H9 (cell line): ENCODE measurements at regions not wholly inside any gene's neighbourhood (a gene's known extent, or its start where the extent isn't known, plus 50 kb on each side); places are given as distances from the start of the nearest gene placed in this dataset.

ENCODE experiments used
- DNase-seq: peaks from one replicate; pipeline ENCODE4 v3.0.0-alpha.2; 2017
- H2AFZ ChIP-seq: one replicate; pipeline ENCODE4 v1.6.1; 2013; ENCODE audit warnings: mild to moderate bottlenecking, low read length, control low read depth, moderate library complexity
- H2AK5ac ChIP-seq: 2 replicates; pipeline ENCODE4 v1.6.1; 2013; ENCODE audit warnings: low read length, control low read depth, mixed read lengths; ENCODE audit not compliant: insufficient read length
- H2BK120ac ChIP-seq: one replicate; pipeline ENCODE4 v1.6.1; 2013; ENCODE audit warnings: low read depth, mild to moderate bottlenecking, low read length, control low read depth, inconsistent platforms; ENCODE audit not compliant: poor library complexity, severe bottlenecking
- H2BK12ac ChIP-seq: 2 replicates; pipeline ENCODE4 v1.6.1; 2013; ENCODE audit warnings: low read length, control low read depth, mixed read lengths, low read depth; ENCODE audit not compliant: insufficient read length
- H2BK15ac ChIP-seq: 2 replicates; pipeline ENCODE4 v1.6.1; 2013; ENCODE audit warnings: low read depth, low read length, control low read depth
- H2BK20ac ChIP-seq: one replicate; pipeline ENCODE4 v1.6.1; 2013; ENCODE audit warnings: low read depth, mild to moderate bottlenecking, low read length, control low read depth, inconsistent platforms; ENCODE audit not compliant: poor library complexity, severe bottlenecking
- H2BK5ac ChIP-seq: 2 replicates; pipeline ENCODE4 v1.6.1; 2013; ENCODE audit warnings: low read length, control low read depth, mixed read lengths; ENCODE audit not compliant: insufficient read length
- H3K14ac ChIP-seq: 2 replicates; pipeline ENCODE4 v1.6.1; 2013; ENCODE audit warnings: low read length, control low read depth; ENCODE audit not compliant: insufficient read depth
- H3K18ac ChIP-seq: 2 replicates; pipeline ENCODE4 v1.6.1; 2013; ENCODE audit warnings: low read depth, mild to moderate bottlenecking, mixed read lengths, low read length, control low read depth; ENCODE audit not compliant: insufficient read length
- H3K23ac ChIP-seq: 2 replicates; pipeline ENCODE4 v1.6.1; 2013; ENCODE audit warnings: low read length, control low read depth, mixed read lengths, low read depth; ENCODE audit not compliant: insufficient read length
- H3K23me2 ChIP-seq: 2 replicates; pipeline ENCODE4 v1.6.1; 2013; ENCODE audit warnings: low read depth, mild to moderate bottlenecking, mixed read lengths, low read length, control low read depth; ENCODE audit not compliant: insufficient read length, poor library complexity, severe bottlenecking
- H3K27ac ChIP-seq: 2 replicates; pipeline ENCODE4 v1.5.1; 2013; ENCODE audit warnings: low read length, control low read depth, mixed read lengths, low read depth; ENCODE audit not compliant: insufficient read length
- H3K27me3 ChIP-seq: 2 replicates; pipeline ENCODE4 v1.6.1; 2013; ENCODE audit warnings: low read length, control low read depth, inconsistent platforms; ENCODE audit not compliant: insufficient read depth
- H3K4ac ChIP-seq: 2 replicates; pipeline ENCODE4 v1.6.1; 2013; ENCODE audit warnings: low read depth, mild to moderate bottlenecking, control low read depth, inconsistent platforms, low read length, moderate library complexity
- H3K4me1 ChIP-seq: 2 replicates; pipeline ENCODE4 v1.6.1; 2013; ENCODE audit warnings: low read length, control low read depth, inconsistent platforms; ENCODE audit not compliant: insufficient read depth
- H3K4me2 ChIP-seq: 2 replicates; pipeline ENCODE4 v1.6.1; 2013; ENCODE audit warnings: low read length, control low read depth, mixed read lengths; ENCODE audit not compliant: insufficient read length, insufficient read depth
- H3K56ac ChIP-seq: 2 replicates; pipeline ENCODE4 v1.6.1; 2013; ENCODE audit warnings: low read depth, mild to moderate bottlenecking, mixed read lengths, low read length, control low read depth; ENCODE audit not compliant: insufficient read length
- H3K79me1 ChIP-seq: 2 replicates; pipeline ENCODE4 v1.6.1; 2013; ENCODE audit warnings: low read depth, mild to moderate bottlenecking, moderate library complexity, low read length, control low read depth, inconsistent platforms; ENCODE audit not compliant: insufficient read depth, poor library complexity, severe bottlenecking
- H3K79me2 ChIP-seq: 2 replicates; pipeline ENCODE4 v1.6.1; 2013; ENCODE audit warnings: low read length, control low read depth, inconsistent platforms; ENCODE audit not compliant: insufficient read depth
- H3K9ac ChIP-seq: 2 replicates; pipeline ENCODE4 v1.6.1; 2013; ENCODE audit warnings: low read length, control low read depth, mixed read lengths; ENCODE audit not compliant: insufficient read length; ENCODE audit errors: extremely low read depth
- H3K9me3 ChIP-seq: one replicate; pipeline ENCODE4 v1.6.1; 2013; ENCODE audit warnings: low read depth, low read length, inconsistent platforms; ENCODE audit not compliant: control insufficient read depth
- H3T11ph ChIP-seq: one replicate; pipeline ENCODE4 v1.6.1; 2013; ENCODE audit warnings: mild to moderate bottlenecking, low read length, control low read depth, inconsistent platforms
- H4K20me1 ChIP-seq: one replicate; pipeline ENCODE4 v1.6.1; 2013; ENCODE audit not compliant: control insufficient read depth, insufficient read length, insufficient read depth
- H4K5ac ChIP-seq: 2 replicates; pipeline ENCODE4 v1.6.1; 2013; ENCODE audit warnings: low read depth, mild to moderate bottlenecking, mixed read lengths, low read length, control low read depth; ENCODE audit not compliant: insufficient read length
- H4K8ac ChIP-seq: replicated peaks from 2 replicates; pipeline ENCODE4 v1.6.1; 2013; ENCODE audit warnings: low read length, control low read depth, mixed read lengths, low read depth; ENCODE audit not compliant: insufficient read length
- H4K91ac ChIP-seq: 2 replicates; pipeline ENCODE4 v1.6.1; 2013; ENCODE audit warnings: low read depth, mild to moderate bottlenecking, moderate library complexity, mixed read lengths, low read length, control low read depth; ENCODE audit not compliant: insufficient read length
- H3K27ac Mint-ChIP-seq, 3 experiments: 2 replicates in 2 of 3; 3 replicates in 1 of 3; pipeline ENCODE4 v1.8.0; 2020 to 2021; ENCODE audit warnings: mixed read lengths in 3 of 3, mild to moderate bottlenecking in 1 of 3, moderate library complexity in 1 of 3
- H3K27me3 Mint-ChIP-seq: 2 replicates; pipeline ENCODE4 v1.8.0; 2021; ENCODE audit warnings: low read depth, mild to moderate bottlenecking, moderate library complexity, mixed read lengths
- H3K36me3 Mint-ChIP-seq, 3 experiments: 2 replicates in 2 of 3; 3 replicates in 1 of 3; pipeline ENCODE4 v1.8.0; 2020 to 2021; ENCODE audit warnings: low read depth in 3 of 3, mixed read lengths in 3 of 3; ENCODE audit not compliant: insufficient read depth in 1 of 3
- H3K4me1 Mint-ChIP-seq, 2 experiments: 2 replicates each; pipeline ENCODE4 v1.8.0; 2020; ENCODE audit warnings: mixed read lengths in 2 of 2
- H3K4me3 Mint-ChIP-seq, 2 experiments: 2 replicates in 1 of 2; 3 replicates in 1 of 2; pipeline ENCODE4 v1.8.0; 2020 to 2021; ENCODE audit warnings: mild to moderate bottlenecking in 2 of 2, mixed read lengths in 2 of 2, moderate library complexity in 1 of 2
- H3K9me3 Mint-ChIP-seq, 2 experiments: 2 replicates in 1 of 2; 3 replicates in 1 of 2; pipeline ENCODE4 v1.8.0; 2020; ENCODE audit warnings: mild to moderate bottlenecking in 2 of 2, mixed read lengths in 2 of 2, moderate library complexity in 1 of 2
- CTCF ChIP-seq: fragments of 200-600 bp; sonication (generic); conservative IDR thresholded peaks from 3 replicates; pipeline ENCODE4 v1.8.0; 2021; ENCODE audit warnings: antibody characterized with exemption, mild to moderate bottlenecking
- WGBS: extraction: QIAGEN DNeasy Blood & Tissue Kit; methylation state at CpG from one replicate; pipeline ENCODE4 v1.1.7; 2013; ENCODE audit warnings: missing lambda C conversion rate, low lambda C conversion rate, mixed read lengths; ENCODE audit not compliant: insufficient read length; ENCODE audit errors: extremely low coverage; 5-methylcytosine and 5-hydroxymethylcytosine counted together

GRCh38 chr3:106821801-106822200, 555.4 kb upstream of the CCDC54 start:
- WGBS, result no CpG with 5 or more reads among the region's 7 CpGs
- H2AK5ac ChIP-seq, result no peak overlapping the region
- no peaks in the 10 kb centered on the region for H3K27me3 ChIP-seq
- DNase-seq, result no peak
- no peak overlapping the region for H2BK12ac ChIP-seq
- H3K14ac ChIP-seq, result no peak overlapping the region
- H3T11ph ChIP-seq, result no peak overlapping the region
- no peak overlapping the region for H3K27ac Mint-ChIP-seq
- H2BK20ac ChIP-seq, result no peak overlapping the region
- H3K4me1 ChIP-seq, result peaks cover 4% of the 10 kb centered on the region; the same call in 1 of the 2 replicates
- H3K27ac ChIP-seq, result no peak overlapping the region
- no peak overlapping the region for H3K4me3 Mint-ChIP-seq
- H2BK15ac ChIP-seq, result no peak overlapping the region
- no peak overlapping the region for H3K23ac ChIP-seq
- no peaks in the 10 kb centered on the region for H3K79me2 ChIP-seq
- H3K4me1 Mint-ChIP-seq, result peaks cover 37 to 41% of the 10 kb centered on the region in 2 experiments
- H3K36me3 Mint-ChIP-seq, result peaks cover 8 to 18% (median 18%) of the 10 kb centered on the region in 3 experiments
- peaks cover 2 to 3% of the 10 kb centered on the region in 2 experiments; a peak in 1 of 5 replicates for H3K9me3 Mint-ChIP-seq
- H3K79me1 ChIP-seq, result no peaks in the 10 kb centered on the region
- H3K4me2 ChIP-seq, result no peak overlapping the region
- H3K23me2 ChIP-seq, result no peaks in the 10 kb centered on the region
- no peak overlapping the region for H4K91ac ChIP-seq
- no peak overlapping the region for H3K18ac ChIP-seq
- no peak overlapping the region for H2BK120ac ChIP-seq
- no peak overlapping the region for H3K4ac ChIP-seq
- no peak overlapping the region for H4K8ac ChIP-seq
- no peaks in the 10 kb centered on the region for H3K9me3 ChIP-seq
- H3K56ac ChIP-seq, result no peak overlapping the region
- H4K20me1 ChIP-seq, result no peaks in the 10 kb centered on the region
- TF ChIP-seq CTCF, result no peak
- H3K27me3 Mint-ChIP-seq, result 0 out of 2 replicates have a peak, but pooled peaks cover 2% of the 10 kb centered on the region
- no peak overlapping the region for H3K9ac ChIP-seq
- H4K5ac ChIP-seq, result no peak overlapping the region
- H2BK5ac ChIP-seq, result no peak overlapping the region
- H2AFZ ChIP-seq, result no peak overlapping the region
